GM23338 (cell line): ENCODE measurements at regions not wholly inside any gene's neighbourhood (a gene's known extent, or its start where the extent isn't known, plus 50 kb on each side); places are given as distances from the start of the nearest gene placed in this dataset.

Experiments used
- ATAC-seq: fragments of 200-7000 bp; cut with Tn5 transposase; 3 replicates; pipeline ENCODE4 v1.9.1; 2020
- DNase-seq: peaks from one replicate; pipeline ENCODE4 v3.0.0-alpha.2; 2015; ENCODE audit warnings: low spot score
- H2AFZ ChIP-seq: fragments of 200-600 bp; sonication (generic); 2 replicates; pipeline ENCODE4 v1.8.0; 2016; ENCODE audit warnings: antibody characterized with exemption, mild to moderate bottlenecking, moderate library complexity
- H3F3A ChIP-seq: fragments of 200-600 bp; sonication (generic); replicated peaks from 2 replicates; pipeline ENCODE4 v1.8.0; 2017; ENCODE audit warnings: antibody characterized with exemption, mixed run types, low read depth
- H3K27ac ChIP-seq: fragments of 200-600 bp; sonication (generic); 2 replicates; pipeline ENCODE4 v1.6.1; 2016; ENCODE audit warnings: low read depth
- H3K27me3 ChIP-seq: fragments of 200-600 bp; sonication (generic); 2 replicates; pipeline ENCODE4 v1.8.0; 2016; ENCODE audit warnings: mild to moderate bottlenecking, mixed run types, moderate library complexity; ENCODE audit not compliant: insufficient read depth
- H3K36me3 ChIP-seq: fragments of 200-600 bp; sonication (generic); 2 replicates; pipeline ENCODE4 v1.8.0; 2016; ENCODE audit warnings: mild to moderate bottlenecking; ENCODE audit not compliant: insufficient read depth
- H3K4me1 ChIP-seq: fragments of 200-600 bp; sonication (generic); 2 replicates; pipeline ENCODE4 v1.8.0; 2016; ENCODE audit warnings: mild to moderate bottlenecking, moderate library complexity; ENCODE audit not compliant: insufficient read depth
- H3K4me2 ChIP-seq: fragments of 200-600 bp; sonication (generic); 2 replicates; pipeline ENCODE4 v1.7.1; 2017; ENCODE audit warnings: mixed run types
- H3K4me3 ChIP-seq: fragments of 200-600 bp; sonication (generic); 2 replicates; pipeline ENCODE4 v1.6.1; 2016; ENCODE audit warnings: mixed run types
- H3K79me2 ChIP-seq: fragments of 200-600 bp; sonication (generic); replicated peaks from 2 replicates; pipeline ENCODE4 v1.8.0; 2017; ENCODE audit warnings: mild to moderate bottlenecking; ENCODE audit not compliant: insufficient read depth
- H3K9me2 ChIP-seq: fragments of 200-600 bp; sonication (generic); 2 replicates; pipeline ENCODE4 v1.8.0; 2017; ENCODE audit not compliant: insufficient read depth
- H4K20me1 ChIP-seq: fragments of 200-600 bp; sonication (generic); replicated peaks from 2 replicates; pipeline ENCODE4 v1.8.0; 2017; ENCODE audit warnings: mild to moderate bottlenecking; ENCODE audit not compliant: insufficient read depth
- H3K27ac Mint-ChIP-seq: 2 replicates; pipeline ENCODE4 v1.8.0; 2020; ENCODE audit warnings: inconsistent platforms, mild to moderate bottlenecking, moderate library complexity, mixed read lengths
- H3K27me3 Mint-ChIP-seq: 3 replicates; pipeline ENCODE4 v1.8.0; 2022; ENCODE audit warnings: low read depth, mild to moderate bottlenecking, moderate library complexity, mixed read lengths, inconsistent platforms; ENCODE audit not compliant: insufficient read depth, poor library complexity
- H3K36me3 Mint-ChIP-seq: 3 replicates; pipeline ENCODE4 v1.8.0; 2021; ENCODE audit warnings: low read depth, mild to moderate bottlenecking, inconsistent platforms, moderate library complexity, mixed read lengths
- H3K4me1 Mint-ChIP-seq: 3 replicates; pipeline ENCODE4 v1.8.0; 2020; ENCODE audit warnings: mild to moderate bottlenecking, inconsistent platforms, mixed read lengths
- H3K4me3 Mint-ChIP-seq: 3 replicates; pipeline ENCODE4 v1.8.0; 2021; ENCODE audit warnings: moderate library complexity, mild to moderate bottlenecking, inconsistent platforms, mixed read lengths
- H3K9me3 Mint-ChIP-seq: 3 replicates; pipeline ENCODE4 v1.8.0; 2020; ENCODE audit warnings: moderate library complexity, mild to moderate bottlenecking, inconsistent platforms, mixed read lengths
- CREB1 ChIP-seq: fragments of 250-450 bp; sonication (Bioruptor Pico); IDR thresholded peaks from 2 replicates; pipeline ENCODE4 v1.5.0; 2020; ENCODE audit warnings: low read depth, mild to moderate bottlenecking, moderate library complexity
- EZH2 ChIP-seq: fragments of 200-600 bp; sonication (generic); IDR thresholded peaks from one replicate; pipeline ENCODE4 v1.8.0; 2017; ENCODE audit warnings: antibody characterized with exemption, mild to moderate bottlenecking, low read depth; ENCODE audit not compliant: unreplicated experiment
- EZH2phosphoT487 ChIP-seq: fragments of 200-600 bp; sonication (generic); IDR thresholded peaks from one replicate; pipeline ENCODE4 v1.8.1; 2018; ENCODE audit warnings: antibody characterized with exemption; ENCODE audit not compliant: unreplicated experiment
- JUNB ChIP-seq: IDR thresholded peaks from one replicate; pipeline ENCODE4 v1.6.1; 2016; ENCODE audit warnings: antibody characterized with exemption; ENCODE audit not compliant: unreplicated experiment
- NANOG ChIP-seq: IDR thresholded peaks from 2 replicates; pipeline ENCODE4 v1.6.1; 2016; ENCODE audit warnings: antibody characterized with exemption, borderline replicate concordance
- POLR2AphosphoS5 ChIP-seq: IDR thresholded peaks from 2 replicates; pipeline ENCODE4 v1.6.1; 2016; ENCODE audit warnings: antibody characterized with exemption, low read depth
- STAT1 ChIP-seq: IDR thresholded peaks from one replicate; pipeline ENCODE4 v1.6.1; 2016; ENCODE audit warnings: antibody characterized with exemption; ENCODE audit not compliant: unreplicated experiment
- ZNF114 ChIP-seq: fragments of 250-450 bp; sonication (Bioruptor Pico); IDR thresholded peaks from 2 replicates; pipeline ENCODE4 v1.5.0; 2020; ENCODE audit warnings: mild to moderate bottlenecking, moderate library complexity
- ZNF331 ChIP-seq: fragments of 250-450 bp; sonication (Bioruptor Pico); IDR thresholded peaks from 2 replicates; pipeline ENCODE4 v1.5.0; 2020; ENCODE audit warnings: low read depth, mild to moderate bottlenecking, moderate library complexity
- TF ChIP-seq, protein P1 (sequence below): IDR thresholded peaks from 2 replicates; pipeline ENCODE4 v1.6.1; 2016; ENCODE audit warnings: antibody characterized with exemption
- TF ChIP-seq, protein P2 (sequence below): IDR thresholded peaks from one replicate; pipeline ENCODE4 v1.6.1; 2018; ENCODE audit warnings: antibody characterized with exemption; ENCODE audit not compliant: unreplicated experiment
- TF ChIP-seq, protein P3 (sequence below): fragments of 250-450 bp; sonication (Bioruptor Pico); IDR thresholded peaks from 2 replicates; pipeline ENCODE4 v1.5.0; 2020; ENCODE audit warnings: mild to moderate bottlenecking, moderate library complexity
- TF ChIP-seq, protein P4 (sequence below), 2 experiments: fragments of 200-600 bp in 1 of 2; sonication (generic) in 1 of 2; conservative IDR thresholded peaks; 2 replicates each; pipeline versions ENCODE4 v1.5.1 to v1.6.1; 2016 to 2017; ENCODE audit warnings: antibody characterized with exemption in 2 of 2, low read depth in 2 of 2, mild to moderate bottlenecking in 2 of 2, moderate library complexity in 1 of 2

DNA sequence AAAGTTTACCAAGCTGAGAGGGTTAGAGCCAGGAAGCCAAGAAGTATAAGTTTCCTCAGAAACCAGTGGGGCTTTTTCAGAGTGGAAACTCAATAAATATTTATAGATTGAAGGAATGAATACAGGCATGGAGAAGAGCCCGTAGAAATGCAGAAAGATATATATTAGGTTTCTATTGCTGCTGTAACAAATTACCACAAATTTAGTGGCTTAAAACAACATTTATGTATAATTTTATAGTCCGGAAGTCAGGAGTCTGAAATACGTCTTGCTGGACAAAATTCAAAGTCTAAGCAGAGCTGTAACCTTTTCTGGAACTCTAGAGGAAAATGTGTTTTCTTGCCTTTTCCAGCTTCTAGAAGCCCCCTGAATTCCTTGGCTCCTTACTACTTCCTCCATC, 107.3 kb upstream of the SEMA3D start:
- Mint-ChIP-seq H3K9me3 (no peaks in the 10 kb centered on the region), H3K27me3 (no peaks in the 10 kb centered on the region), H3K4me3 (no peak overlapping the region), H3K27ac (no peak overlapping the region), H3K36me3 (no peaks in the 10 kb centered on the region), H3K4me1 (peaks cover 13% of the 10 kb centered on the region)
- TF ChIP-seq, protein P1, sequence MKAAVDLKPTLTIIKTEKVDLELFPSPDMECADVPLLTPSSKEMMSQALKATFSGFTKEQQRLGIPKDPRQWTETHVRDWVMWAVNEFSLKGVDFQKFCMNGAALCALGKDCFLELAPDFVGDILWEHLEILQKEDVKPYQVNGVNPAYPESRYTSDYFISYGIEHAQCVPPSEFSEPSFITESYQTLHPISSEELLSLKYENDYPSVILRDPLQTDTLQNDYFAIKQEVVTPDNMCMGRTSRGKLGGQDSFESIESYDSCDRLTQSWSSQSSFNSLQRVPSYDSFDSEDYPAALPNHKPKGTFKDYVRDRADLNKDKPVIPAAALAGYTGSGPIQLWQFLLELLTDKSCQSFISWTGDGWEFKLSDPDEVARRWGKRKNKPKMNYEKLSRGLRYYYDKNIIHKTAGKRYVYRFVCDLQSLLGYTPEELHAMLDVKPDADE = no peak
- no peak for TF ChIP-seq EZH2
- no peak for TF ChIP-seq JUNB
- TF ChIP-seq ZNF114 (CRISPR knock-in tag) = no peak
- TF ChIP-seq, protein P2, sequence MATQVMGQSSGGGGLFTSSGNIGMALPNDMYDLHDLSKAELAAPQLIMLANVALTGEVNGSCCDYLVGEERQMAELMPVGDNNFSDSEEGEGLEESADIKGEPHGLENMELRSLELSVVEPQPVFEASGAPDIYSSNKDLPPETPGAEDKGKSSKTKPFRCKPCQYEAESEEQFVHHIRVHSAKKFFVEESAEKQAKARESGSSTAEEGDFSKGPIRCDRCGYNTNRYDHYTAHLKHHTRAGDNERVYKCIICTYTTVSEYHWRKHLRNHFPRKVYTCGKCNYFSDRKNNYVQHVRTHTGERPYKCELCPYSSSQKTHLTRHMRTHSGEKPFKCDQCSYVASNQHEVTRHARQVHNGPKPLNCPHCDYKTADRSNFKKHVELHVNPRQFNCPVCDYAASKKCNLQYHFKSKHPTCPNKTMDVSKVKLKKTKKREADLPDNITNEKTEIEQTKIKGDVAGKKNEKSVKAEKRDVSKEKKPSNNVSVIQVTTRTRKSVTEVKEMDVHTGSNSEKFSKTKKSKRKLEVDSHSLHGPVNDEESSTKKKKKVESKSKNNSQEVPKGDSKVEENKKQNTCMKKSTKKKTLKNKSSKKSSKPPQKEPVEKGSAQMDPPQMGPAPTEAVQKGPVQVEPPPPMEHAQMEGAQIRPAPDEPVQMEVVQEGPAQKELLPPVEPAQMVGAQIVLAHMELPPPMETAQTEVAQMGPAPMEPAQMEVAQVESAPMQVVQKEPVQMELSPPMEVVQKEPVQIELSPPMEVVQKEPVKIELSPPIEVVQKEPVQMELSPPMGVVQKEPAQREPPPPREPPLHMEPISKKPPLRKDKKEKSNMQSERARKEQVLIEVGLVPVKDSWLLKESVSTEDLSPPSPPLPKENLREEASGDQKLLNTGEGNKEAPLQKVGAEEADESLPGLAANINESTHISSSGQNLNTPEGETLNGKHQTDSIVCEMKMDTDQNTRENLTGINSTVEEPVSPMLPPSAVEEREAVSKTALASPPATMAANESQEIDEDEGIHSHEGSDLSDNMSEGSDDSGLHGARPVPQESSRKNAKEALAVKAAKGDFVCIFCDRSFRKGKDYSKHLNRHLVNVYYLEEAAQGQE = no peak
- TF ChIP-seq CREB1 (CRISPR knock-in tag) = no peak
- TF ChIP-seq STAT1 = no peak
- TF ChIP-seq, protein P3, sequence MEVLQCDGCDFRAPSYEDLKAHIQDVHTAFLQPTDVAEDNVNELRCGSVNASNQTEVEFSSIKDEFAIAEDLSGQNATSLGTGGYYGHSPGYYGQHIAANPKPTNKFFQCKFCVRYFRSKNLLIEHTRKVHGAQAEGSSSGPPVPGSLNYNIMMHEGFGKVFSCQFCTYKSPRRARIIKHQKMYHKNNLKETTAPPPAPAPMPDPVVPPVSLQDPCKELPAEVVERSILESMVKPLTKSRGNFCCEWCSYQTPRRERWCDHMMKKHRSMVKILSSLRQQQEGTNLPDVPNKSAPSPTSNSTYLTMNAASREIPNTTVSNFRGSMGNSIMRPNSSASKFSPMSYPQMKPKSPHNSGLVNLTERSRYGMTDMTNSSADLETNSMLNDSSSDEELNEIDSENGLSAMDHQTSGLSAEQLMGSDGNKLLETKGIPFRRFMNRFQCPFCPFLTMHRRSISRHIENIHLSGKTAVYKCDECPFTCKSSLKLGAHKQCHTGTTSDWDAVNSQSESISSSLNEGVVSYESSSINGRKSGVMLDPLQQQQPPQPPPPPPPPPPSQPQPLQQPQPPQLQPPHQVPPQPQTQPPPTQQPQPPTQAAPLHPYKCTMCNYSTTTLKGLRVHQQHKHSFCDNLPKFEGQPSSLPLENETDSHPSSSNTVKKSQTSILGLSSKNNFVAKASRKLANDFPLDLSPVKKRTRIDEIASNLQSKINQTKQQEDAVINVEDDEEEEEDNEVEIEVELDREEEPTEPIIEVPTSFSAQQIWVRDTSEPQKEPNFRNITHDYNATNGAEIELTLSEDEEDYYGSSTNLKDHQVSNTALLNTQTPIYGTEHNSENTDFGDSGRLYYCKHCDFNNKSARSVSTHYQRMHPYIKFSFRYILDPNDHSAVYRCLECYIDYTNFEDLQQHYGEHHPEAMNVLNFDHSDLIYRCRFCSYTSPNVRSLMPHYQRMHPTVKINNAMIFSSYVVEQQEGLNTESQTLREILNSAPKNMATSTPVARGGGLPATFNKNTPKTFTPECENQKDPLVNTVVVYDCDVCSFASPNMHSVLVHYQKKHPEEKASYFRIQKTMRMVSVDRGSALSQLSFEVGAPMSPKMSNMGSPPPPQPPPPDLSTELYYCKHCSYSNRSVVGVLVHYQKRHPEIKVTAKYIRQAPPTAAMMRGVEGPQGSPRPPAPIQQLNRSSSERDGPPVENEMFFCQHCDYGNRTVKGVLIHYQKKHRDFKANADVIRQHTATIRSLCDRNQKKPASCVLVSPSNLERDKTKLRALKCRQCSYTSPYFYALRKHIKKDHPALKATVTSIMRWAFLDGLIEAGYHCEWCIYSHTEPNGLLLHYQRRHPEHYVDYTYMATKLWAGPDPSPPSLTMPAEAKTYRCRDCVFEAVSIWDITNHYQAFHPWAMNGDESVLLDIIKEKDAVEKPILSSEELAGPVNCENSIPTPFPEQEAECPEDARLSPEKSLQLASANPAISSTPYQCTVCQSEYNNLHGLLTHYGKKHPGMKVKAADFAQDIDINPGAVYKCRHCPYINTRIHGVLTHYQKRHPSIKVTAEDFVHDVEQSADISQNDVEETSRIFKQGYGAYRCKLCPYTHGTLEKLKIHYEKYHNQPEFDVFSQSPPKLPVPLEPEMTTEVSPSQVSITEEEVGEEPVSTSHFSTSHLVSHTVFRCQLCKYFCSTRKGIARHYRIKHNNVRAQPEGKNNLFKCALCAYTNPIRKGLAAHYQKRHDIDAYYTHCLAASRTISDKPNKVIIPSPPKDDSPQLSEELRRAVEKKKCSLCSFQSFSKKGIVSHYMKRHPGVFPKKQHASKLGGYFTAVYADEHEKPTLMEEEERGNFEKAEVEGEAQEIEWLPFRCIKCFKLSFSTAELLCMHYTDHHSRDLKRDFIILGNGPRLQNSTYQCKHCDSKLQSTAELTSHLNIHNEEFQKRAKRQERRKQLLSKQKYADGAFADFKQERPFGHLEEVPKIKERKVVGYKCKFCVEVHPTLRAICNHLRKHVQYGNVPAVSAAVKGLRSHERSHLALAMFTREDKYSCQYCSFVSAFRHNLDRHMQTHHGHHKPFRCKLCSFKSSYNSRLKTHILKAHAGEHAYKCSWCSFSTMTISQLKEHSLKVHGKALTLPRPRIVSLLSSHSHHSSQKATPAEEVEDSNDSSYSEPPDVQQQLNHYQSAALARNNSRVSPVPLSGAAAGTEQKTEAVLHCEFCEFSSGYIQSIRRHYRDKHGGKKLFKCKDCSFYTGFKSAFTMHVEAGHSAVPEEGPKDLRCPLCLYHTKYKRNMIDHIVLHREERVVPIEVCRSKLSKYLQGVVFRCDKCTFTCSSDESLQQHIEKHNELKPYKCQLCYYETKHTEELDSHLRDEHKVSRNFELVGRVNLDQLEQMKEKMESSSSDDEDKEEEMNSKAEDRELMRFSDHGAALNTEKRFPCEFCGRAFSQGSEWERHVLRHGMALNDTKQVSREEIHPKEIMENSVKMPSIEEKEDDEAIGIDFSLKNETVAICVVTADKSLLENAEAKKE = no peak
- TF ChIP-seq, protein P4, sequence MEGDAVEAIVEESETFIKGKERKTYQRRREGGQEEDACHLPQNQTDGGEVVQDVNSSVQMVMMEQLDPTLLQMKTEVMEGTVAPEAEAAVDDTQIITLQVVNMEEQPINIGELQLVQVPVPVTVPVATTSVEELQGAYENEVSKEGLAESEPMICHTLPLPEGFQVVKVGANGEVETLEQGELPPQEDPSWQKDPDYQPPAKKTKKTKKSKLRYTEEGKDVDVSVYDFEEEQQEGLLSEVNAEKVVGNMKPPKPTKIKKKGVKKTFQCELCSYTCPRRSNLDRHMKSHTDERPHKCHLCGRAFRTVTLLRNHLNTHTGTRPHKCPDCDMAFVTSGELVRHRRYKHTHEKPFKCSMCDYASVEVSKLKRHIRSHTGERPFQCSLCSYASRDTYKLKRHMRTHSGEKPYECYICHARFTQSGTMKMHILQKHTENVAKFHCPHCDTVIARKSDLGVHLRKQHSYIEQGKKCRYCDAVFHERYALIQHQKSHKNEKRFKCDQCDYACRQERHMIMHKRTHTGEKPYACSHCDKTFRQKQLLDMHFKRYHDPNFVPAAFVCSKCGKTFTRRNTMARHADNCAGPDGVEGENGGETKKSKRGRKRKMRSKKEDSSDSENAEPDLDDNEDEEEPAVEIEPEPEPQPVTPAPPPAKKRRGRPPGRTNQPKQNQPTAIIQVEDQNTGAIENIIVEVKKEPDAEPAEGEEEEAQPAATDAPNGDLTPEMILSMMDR (conservative IDR thresholded peaks at IDR 0.05; ENCODE audit: low read depth in 2 of 2) = no peak
- TF ChIP-seq POLR2AphosphoS5 = no peak
- TF ChIP-seq NANOG = no peak
- TF ChIP-seq EZH2phosphoT487 = no peak
- no peak for TF ChIP-seq ZNF331 (CRISPR knock-in tag)
- Histone ChIP-seq H3K36me3 (no peaks in the 10 kb centered on the region), H3K4me1 (peaks cover 19% of the 10 kb centered on the region), H3K9me2 (peaks cover 4% of the 10 kb centered on the region; the same call in 1 of the 2 replicates), H3K4me3 (no peak overlapping the region), H3F3A (no peaks in the 10 kb centered on the region), H3K79me2 (no peaks in the 10 kb centered on the region), H3K4me2 (no peak overlapping the region), H4K20me1 (no peaks in the 10 kb centered on the region), H3K27me3 (no peaks in the 10 kb centered on the region), H2AFZ (0 out of 2 replicates have a peak overlapping the region, but pooled peaks have one; percentile 9), H3K27ac (no peak overlapping the region)
- ATAC-seq = no peak
- DNase-seq = no peak
